ENCODE measurements at regions not wholly inside any gene's neighbourhood (a gene's known extent, or its start where the extent isn't known, plus 50 kb on each side); places are given as distances from the start of the nearest gene placed in this dataset.

- Histone ChIP-seq H3K9me2 (ENCODE audit: insufficient read depth, low read length) (no peaks in the 10 kb centered on the region), H3K9me3 (ENCODE audit: low read length) (no peaks in the 10 kb centered on the region), H2AFZ (ENCODE audit: low read length) (no peak overlapping the region), H3K4me3 (ENCODE audit: low read depth, low read length, poor library complexity, severe bottlenecking) (no peak overlapping the region), H3K4me1 (ENCODE audit: insufficient read depth, low read length, poor library complexity, severe bottlenecking) (no peaks in the 10 kb centered on the region), H3K79me2 (ENCODE audit: insufficient read depth, low read depth, low read length) (no peaks in the 10 kb centered on the region), H3K4me2 (ENCODE audit: low read length) (no peak overlapping the region), H4K20me1 (ENCODE audit: insufficient read depth, low read length) (no peaks in the 10 kb centered on the region), H3K36me3 (ENCODE audit: insufficient read depth, low read length) (no peaks in the 10 kb centered on the region), H3K27ac (ENCODE audit: low read depth, low read length, poor library complexity, severe bottlenecking) (no peak overlapping the region)
- BruUV-seq (replicated peaks): no TSS peak
- POLR2A ChIA-PET: no interaction called here
- intact Hi-C loops (cut with micrococcal nuclease; ENCODE audit: unreplicated experiment): no loop called here
- DNase-seq (ENCODE audit: low spot score): no peak
- CTCF ChIA-PET (ENCODE audit: unreplicated experiment): no interaction called here
- TF ChIP-seq EZH2phosphoT487 (IDR thresholded peaks at IDR 0.05; ENCODE audit: borderline replicate concordance, low read depth, low read length) (no peak), CTCF (conservative IDR thresholded peaks at IDR 0.05; ENCODE audit: low read length) (no peak)
Observed at GRCh38 chr2:41785251-41786022, 262.4 kb upstream of the PKDCC start.

GRCh38 chr2:41791523-41791922, 256.3 kb upstream of the PKDCC start:
- peak; percentile 24 for DNase-seq (ENCODE audit: low spot score)
- H3K4me2 ChIP-seq (ENCODE audit: low read length): no peak overlapping the region
- H3K9me2 ChIP-seq (ENCODE audit: insufficient read depth, low read length): no peaks in the 10 kb centered on the region
- H3K36me3 ChIP-seq (ENCODE audit: insufficient read depth, low read length): no peaks in the 10 kb centered on the region
- no peaks in the 10 kb centered on the region for H4K20me1 ChIP-seq (ENCODE audit: insufficient read depth, low read length)
- no peak overlapping the region for H2AFZ ChIP-seq (ENCODE audit: low read length)
- BruUV-seq (replicated peaks): no TSS peak
- H3K79me2 ChIP-seq (ENCODE audit: insufficient read depth, low read depth, low read length): no peaks in the 10 kb centered on the region
- intact Hi-C loops (cut with micrococcal nuclease; ENCODE audit: unreplicated experiment): no loop called here
- H3K4me1 ChIP-seq (ENCODE audit: insufficient read depth, low read length, poor library complexity, severe bottlenecking): no peaks in the 10 kb centered on the region
- no peak overlapping the region for H3K4me3 ChIP-seq (ENCODE audit: low read depth, low read length, poor library complexity, severe bottlenecking)
- H3K27ac ChIP-seq (ENCODE audit: low read depth, low read length, poor library complexity, severe bottlenecking): no peak overlapping the region
- no peaks in the 10 kb centered on the region for H3K9me3 ChIP-seq (ENCODE audit: low read length)
- no peak for TF ChIP-seq EZH2phosphoT487 (IDR thresholded peaks at IDR 0.05; ENCODE audit: borderline replicate concordance, low read depth, low read length)
- TF ChIP-seq CTCF (conservative IDR thresholded peaks at IDR 0.05; ENCODE audit: low read length): no peak
- ChIA-PET POLR2A (no interaction called here), CTCF (ENCODE audit: unreplicated experiment) (no interaction called here)

GRCh38 chr2:41803361-41803760, 244.5 kb upstream of the PKDCC start:
- TF ChIP-seq CTCF (conservative IDR thresholded peaks at IDR 0.05; ENCODE audit: low read length) (no peak), EZH2phosphoT487 (IDR thresholded peaks at IDR 0.05; ENCODE audit: borderline replicate concordance, low read depth, low read length) (no peak)

More at GRCh38 chr2:41803361-41803760, 244.5 kb upstream of the PKDCC start:
- POLR2A ChIA-PET: no interaction called here
- H3K9me2 ChIP-seq (ENCODE audit: insufficient read depth, low read length): no peaks in the 10 kb centered on the region
- H4K20me1 ChIP-seq (ENCODE audit: insufficient read depth, low read length): no peaks in the 10 kb centered on the region
- no peaks in the 10 kb centered on the region for H3K9me3 ChIP-seq (ENCODE audit: low read length)
- no peaks in the 10 kb centered on the region for H3K79me2 ChIP-seq (ENCODE audit: insufficient read depth, low read depth, low read length)
- H3K4me2 ChIP-seq (ENCODE audit: low read length): no peak overlapping the region
- H3K27ac ChIP-seq (ENCODE audit: low read depth, low read length, poor library complexity, severe bottlenecking): no peak overlapping the region
- no peaks in the 10 kb centered on the region for H3K36me3 ChIP-seq (ENCODE audit: insufficient read depth, low read length)
- DNase-seq (ENCODE audit: low spot score): no peak
- H2AFZ ChIP-seq (ENCODE audit: low read length): no peak overlapping the region
- BruUV-seq (replicated peaks): no TSS peak
- intact Hi-C loops (cut with micrococcal nuclease; ENCODE audit: unreplicated experiment): no loop called here
- H3K4me3 ChIP-seq (ENCODE audit: low read depth, low read length, poor library complexity, severe bottlenecking): no peak overlapping the region
- CTCF ChIA-PET (ENCODE audit: unreplicated experiment): no interaction called here
- H3K4me1 ChIP-seq (ENCODE audit: insufficient read depth, low read length, poor library complexity, severe bottlenecking): no peaks in the 10 kb centered on the region
